Stomach smooth muscle (tissue), 2 donors: ENCODE measurements at regions not wholly inside any gene's neighbourhood (a gene's known extent, or its start where the extent isn't known, plus 50 kb on each side); places are given as distances from the start of the nearest gene placed in this dataset.
"Not testable (repeated sequence)": the region's sequence is repeated elsewhere in the genome, so short reads cannot be mapped to it uniquely, and the experiment has no call there.

Source experiments
- H3K27ac ChIP-seq: one replicate; pipeline ENCODE4 v1.7.0; 2013; ENCODE audit warnings: mild to moderate bottlenecking, low read length, inconsistent platforms
- H3K27me3 ChIP-seq, 2 donors: one replicate each; pipeline ENCODE4 v1.7.0; 2013; ENCODE audit warnings: low read length in 2 of 2; ENCODE audit not compliant: insufficient read depth in 2 of 2, control insufficient read depth in 1 of 2
- H3K36me3 ChIP-seq, 2 donors: one replicate each; pipeline ENCODE4 v1.7.0; 2013; ENCODE audit warnings: low read length in 2 of 2; ENCODE audit not compliant: control insufficient read depth in 2 of 2, insufficient read depth in 2 of 2
- H3K4me1 ChIP-seq: one replicate; pipeline ENCODE4 v1.7.0; 2013; ENCODE audit warnings: low read length; ENCODE audit not compliant: control insufficient read depth, insufficient read depth
- H3K4me3 ChIP-seq, 2 donors: one replicate each; pipeline ENCODE4 v1.7.0; 2013; ENCODE audit warnings: low read length in 2 of 2
- H3K9ac ChIP-seq, 2 donors: one replicate each; pipeline ENCODE4 v1.7.0; 2013; ENCODE audit warnings: low read length in 2 of 2, mild to moderate bottlenecking in 1 of 2
- H3K9me3 ChIP-seq, 2 donors: one replicate each; pipeline ENCODE4 v1.7.0; 2013; ENCODE audit warnings: low read length in 2 of 2; ENCODE audit not compliant: control insufficient read depth in 2 of 2
- donor health status: healthy.
- donor health status: Pancreatic carcinoma.

DNA sequence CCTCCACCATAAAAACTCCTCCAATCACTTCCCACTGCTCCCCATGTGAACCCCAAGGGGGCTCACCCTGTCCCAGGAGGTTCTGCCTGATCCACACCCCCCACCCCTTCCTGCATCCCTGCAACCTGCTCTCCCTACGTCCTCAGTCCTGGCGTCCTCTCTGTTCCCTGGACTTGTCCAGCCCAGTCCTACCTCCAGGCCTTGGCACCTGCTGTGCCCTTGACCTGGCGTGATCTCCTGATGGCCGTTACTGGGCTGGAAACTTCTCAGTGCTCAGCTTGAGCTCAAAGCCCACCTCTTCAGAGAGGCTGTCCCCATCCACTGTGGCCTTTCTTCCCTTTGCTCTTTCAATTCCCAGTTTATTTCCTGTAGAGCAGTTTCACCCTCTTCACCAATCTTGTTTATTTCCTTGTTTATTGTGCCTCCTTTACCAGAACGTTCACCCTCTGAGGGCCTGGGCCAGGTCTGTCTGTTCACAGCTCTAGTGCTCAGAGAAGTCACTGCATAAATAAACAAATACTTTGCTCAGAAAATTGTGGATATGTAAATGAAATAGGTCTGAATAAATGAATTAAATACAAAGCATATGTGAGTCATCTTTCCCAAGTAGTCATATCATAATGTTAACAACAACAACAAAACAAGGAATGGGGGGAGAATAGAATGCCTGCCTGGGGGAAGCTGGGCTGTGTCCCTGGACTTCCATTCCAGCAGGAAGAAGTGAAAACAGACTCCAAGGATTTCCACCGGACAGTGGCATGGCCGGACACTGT is 175.7 kb upstream of the SULF2 start:
- peaks cover 0 to 3% of the 10 kb centered on the region in 2 donors for H3K27me3 ChIP-seq
- no peak overlapping the region for H3K4me3 ChIP-seq
- no peaks in the 10 kb centered on the region for H3K36me3 ChIP-seq
- H3K9ac ChIP-seq, result no peak overlapping the region
- peaks cover 6% of the 10 kb centered on the region for H3K4me1 ChIP-seq
- H3K9me3 ChIP-seq, result no peaks in the 10 kb centered on the region
- no peak overlapping the region for H3K27ac ChIP-seq

DNA sequence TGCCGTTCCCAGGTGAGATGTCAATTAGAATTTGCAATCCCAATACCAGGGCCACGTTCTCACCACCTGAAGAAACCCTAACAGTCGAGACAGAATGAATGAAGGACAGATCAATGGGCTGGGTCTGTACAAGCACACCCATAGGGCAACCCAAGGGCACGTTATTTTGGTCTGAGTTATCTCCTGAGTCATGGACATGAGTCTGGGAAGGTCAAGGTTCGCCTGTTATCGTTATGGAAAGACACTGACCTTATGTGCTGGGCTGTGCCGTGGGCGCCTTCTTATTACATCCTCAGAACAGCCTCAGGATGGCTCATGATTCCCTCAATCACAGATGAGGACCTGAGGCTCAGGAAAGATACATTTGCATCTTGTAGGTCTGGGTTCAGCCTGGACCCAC is 175.0 kb upstream of the SULF2 start:
- Histone ChIP-seq H3K4me1 (peaks cover 7% of the 10 kb centered on the region), H3K36me3 (no peaks in the 10 kb centered on the region), H3K9ac (no peak overlapping the region), H3K27me3 (peaks cover 0 to 3% of the 10 kb centered on the region in 2 donors), H3K4me3 (no peak overlapping the region), H3K9me3 (no peaks in the 10 kb centered on the region), H3K27ac (no peak overlapping the region)

DNA sequence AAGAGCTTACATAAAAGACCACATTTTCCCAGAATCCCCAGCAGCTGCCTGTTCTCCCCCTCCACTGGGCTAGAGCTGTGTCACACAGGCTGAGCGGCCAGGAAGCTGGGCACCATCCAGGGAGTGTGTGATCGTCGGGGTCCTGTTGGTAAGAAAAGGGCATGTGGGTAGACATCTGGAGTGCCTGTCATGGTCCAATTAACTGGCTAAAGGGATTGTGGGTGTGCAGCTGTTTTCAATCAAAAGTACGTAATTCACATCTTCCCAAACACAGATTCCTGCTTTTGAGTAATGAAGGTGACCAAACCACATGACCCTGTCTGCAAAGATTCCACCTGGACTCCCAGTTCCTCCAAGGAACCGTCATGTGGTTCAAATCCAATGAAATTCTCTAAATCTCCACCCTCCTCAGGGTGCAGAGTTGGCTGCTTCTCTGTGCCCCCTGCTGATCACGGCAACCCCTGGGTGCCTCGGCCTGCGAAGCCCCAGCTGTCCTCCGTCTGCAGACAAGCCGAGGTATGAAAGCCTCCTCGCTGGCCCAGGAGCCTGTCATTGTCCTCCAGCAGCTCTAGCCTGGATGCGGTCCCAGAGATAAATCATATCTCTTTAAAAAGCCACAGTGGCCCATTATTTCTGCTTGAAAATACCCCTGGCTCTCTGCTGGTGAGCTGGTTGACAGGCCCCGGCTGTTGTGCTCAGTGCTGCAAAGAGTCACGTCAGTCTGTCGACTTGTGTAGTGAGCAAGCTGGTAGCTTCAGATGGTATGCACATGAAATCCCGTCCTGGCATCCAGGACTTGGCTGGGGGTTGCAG is 172.9 kb upstream of the SULF2 start:
- H3K9me3 ChIP-seq, H3K4me3 ChIP-seq, H3K4me1 ChIP-seq, H3K9ac ChIP-seq, H3K27me3 ChIP-seq, H3K36me3 ChIP-seq, H3K27ac ChIP-seq: not testable (repeated sequence)

DNA sequence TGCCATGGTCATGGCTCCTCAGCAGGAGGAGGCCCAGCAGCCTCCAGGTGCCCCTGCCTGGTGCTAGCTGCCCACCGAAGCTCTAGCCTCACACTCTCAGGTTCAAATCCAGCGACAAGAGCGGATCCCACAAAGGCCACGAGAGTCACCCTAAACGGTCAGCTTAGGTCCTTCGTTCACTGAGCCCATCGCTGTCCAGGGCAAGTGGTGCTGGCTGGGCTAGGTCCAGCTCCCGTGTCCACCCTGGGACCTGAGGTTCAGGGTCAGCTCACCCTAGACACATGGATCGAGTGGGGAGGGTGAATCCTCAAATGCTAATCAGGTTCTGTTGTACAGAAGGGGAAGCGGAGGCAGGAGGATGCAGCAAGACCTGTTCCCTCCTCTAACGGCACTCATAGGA is 171.9 kb upstream of the SULF2 start:
- H3K27me3 ChIP-seq, result peaks cover 0 to 3% of the 10 kb centered on the region in 2 donors
- no peak overlapping the region for H3K27ac ChIP-seq
- no peaks in the 10 kb centered on the region for H3K9me3 ChIP-seq
- no peaks in the 10 kb centered on the region for H3K36me3 ChIP-seq
- peaks cover 7% of the 10 kb centered on the region for H3K4me1 ChIP-seq
- no peak overlapping the region for H3K4me3 ChIP-seq
- H3K9ac ChIP-seq, result no peak overlapping the region

DNA sequence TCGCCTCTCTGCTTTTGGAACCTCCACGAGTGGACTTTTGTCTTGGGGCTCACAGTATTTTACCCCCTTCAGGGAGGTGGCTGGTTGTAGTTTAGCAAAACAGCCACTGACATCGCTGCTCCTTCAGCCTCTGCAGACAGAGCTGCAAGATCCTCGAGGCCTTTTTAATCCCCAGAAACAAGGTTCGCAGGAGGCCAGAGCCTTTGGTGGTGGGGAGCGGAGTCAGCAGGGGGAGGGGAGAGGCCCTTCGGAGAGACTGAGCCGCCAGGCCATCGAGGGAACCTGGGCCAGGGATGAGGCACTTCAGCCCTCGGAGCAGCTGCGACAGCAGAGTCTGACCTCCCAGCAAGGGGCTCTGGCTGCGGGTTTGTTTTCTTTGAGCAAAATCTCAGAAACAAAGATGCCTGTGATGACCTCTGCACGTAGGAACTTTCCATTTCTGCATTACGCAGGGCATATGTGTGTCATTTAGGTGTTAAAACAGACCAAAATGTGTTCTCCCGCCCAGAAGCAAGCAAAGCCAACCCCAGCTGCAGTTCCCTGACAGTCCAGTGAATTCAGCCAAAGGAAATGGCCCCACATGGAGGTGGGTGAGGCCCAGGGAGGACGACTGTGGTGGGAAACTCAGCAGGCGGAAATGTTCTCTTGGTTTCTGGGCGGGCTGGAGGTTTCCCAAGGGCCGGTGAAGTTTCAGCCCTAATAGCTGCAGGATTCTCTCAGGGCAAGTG is 171.2 kb upstream of the SULF2 start:
- Histone ChIP-seq H3K4me3 (no peak overlapping the region), H3K27me3 (peaks cover 0 to 3% of the 10 kb centered on the region in 2 donors), H3K27ac (no peak overlapping the region), H3K9ac (no peak overlapping the region), H3K9me3 (no peaks in the 10 kb centered on the region), H3K4me1 (peaks cover 7% of the 10 kb centered on the region), H3K36me3 (no peaks in the 10 kb centered on the region)

DNA sequence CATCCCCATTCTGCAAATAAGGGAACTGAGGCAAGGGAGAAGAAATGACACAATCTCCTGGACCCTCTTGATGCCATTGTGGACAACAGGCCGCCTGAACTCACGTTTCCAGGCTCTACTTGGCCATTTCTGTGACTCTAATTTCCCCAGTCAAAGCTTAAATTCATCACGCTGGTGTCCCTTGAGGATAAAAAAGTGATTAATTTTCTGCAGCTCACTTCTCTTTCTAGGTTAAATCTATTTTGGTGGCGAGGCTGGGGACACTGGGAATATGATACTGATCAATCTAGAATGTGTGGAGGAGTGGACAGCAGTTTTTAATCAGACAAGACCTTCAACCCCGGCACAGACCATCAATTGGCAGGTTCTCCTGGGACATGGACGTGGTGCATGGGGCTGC is 168.2 kb upstream of the SULF2 start:
- Histone ChIP-seq H3K9me3 (no peaks in the 10 kb centered on the region), H3K36me3 (no peaks in the 10 kb centered on the region), H3K4me3 (no peak overlapping the region), H3K4me1 (peaks cover 5% of the 10 kb centered on the region), H3K27ac (no peak overlapping the region), H3K9ac (no peak overlapping the region), H3K27me3 (no peaks in the 10 kb centered on the region)

DNA sequence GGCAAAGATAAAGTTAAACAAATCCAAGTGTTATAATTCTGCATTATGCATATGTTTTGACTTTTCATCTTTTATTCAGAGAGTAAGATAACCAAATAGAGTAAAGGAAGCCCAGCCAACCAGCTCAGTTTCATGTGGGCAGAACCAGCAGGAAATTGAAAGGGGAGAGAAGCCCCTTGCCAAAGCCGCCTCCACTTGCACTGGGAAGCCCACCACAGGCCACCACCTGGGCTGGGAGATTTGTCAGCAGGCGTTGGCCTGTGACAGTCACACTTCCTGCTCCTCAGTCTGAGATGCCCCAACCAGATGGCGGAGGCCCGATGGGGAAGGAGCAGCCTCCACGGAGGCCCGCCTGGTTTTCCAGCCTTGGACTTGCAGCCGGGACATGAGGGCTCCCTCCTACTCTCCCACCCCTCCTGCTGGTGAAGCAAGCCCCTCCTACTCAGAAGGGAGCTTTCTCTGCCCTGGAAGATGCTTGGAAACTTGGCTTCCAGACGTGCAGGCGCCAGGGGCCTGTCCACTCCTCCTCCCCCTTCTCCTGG is 166.8 kb upstream of the SULF2 start:
- H3K9me3 ChIP-seq, result no peaks in the 10 kb centered on the region
- peaks cover 2% of the 10 kb centered on the region for H3K4me1 ChIP-seq
- H3K27ac ChIP-seq, result no peak overlapping the region
- H3K27me3 ChIP-seq, result no peaks in the 10 kb centered on the region
- no peaks in the 10 kb centered on the region for H3K36me3 ChIP-seq
- H3K9ac ChIP-seq, result no peak overlapping the region
- no peak overlapping the region for H3K4me3 ChIP-seq

DNA sequence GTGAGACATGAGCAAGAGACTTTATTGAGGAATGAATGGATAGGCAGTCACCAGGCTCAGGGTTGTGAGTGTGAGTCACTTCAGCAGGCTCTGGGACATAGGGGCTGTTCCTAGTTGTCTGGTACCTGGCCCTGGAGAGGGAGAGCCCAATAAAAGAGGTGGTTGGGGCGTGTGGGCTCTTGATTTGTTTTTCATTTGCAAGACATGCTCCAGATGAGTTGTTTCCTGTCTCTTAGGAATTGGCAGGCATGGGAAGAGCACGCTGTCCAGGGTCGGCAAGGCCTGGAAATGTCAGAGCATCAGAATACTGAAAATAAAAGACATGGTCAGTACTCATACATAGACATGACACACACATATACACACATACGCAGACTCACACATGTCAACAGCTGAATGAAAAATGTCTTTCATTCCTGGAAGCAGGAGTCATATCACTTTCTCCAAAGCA is 166.3 kb upstream of the SULF2 start:
- H3K36me3 ChIP-seq, result no peaks in the 10 kb centered on the region
- H3K4me3 ChIP-seq, result no peak overlapping the region
- no peaks in the 10 kb centered on the region for H3K9me3 ChIP-seq
- H3K4me1 ChIP-seq, result peaks cover 2% of the 10 kb centered on the region
- H3K27me3 ChIP-seq, result no peaks in the 10 kb centered on the region
- no peak overlapping the region for H3K9ac ChIP-seq
- H3K27ac ChIP-seq, result no peak overlapping the region

DNA sequence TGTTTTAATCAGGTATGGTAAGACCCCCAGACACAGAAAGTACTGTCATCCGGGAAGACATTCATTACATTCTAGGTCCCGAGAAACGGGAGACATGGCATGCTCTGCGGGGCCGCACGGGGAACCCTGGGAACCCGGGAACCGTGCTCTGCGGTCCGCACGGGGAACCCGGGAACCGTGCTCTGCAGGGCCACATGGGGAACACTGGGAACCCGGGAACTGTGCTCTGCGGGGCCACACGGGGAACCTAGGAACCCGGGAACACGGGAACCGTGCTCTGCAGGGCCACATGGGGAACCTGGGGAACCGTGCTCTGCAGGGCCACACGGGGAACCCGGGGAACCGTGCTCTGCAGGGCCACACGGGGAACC is 165.6 kb upstream of the SULF2 start:
- H3K27me3 ChIP-seq, result no peaks in the 10 kb centered on the region
- H3K9me3 ChIP-seq, result no peaks in the 10 kb centered on the region
- no peaks in the 10 kb centered on the region for H3K36me3 ChIP-seq
- H3K27ac ChIP-seq, result no peak overlapping the region
- peaks cover under 1% of the 10 kb centered on the region for H3K4me1 ChIP-seq
- H3K9ac ChIP-seq, result no peak overlapping the region
- no peak overlapping the region for H3K4me3 ChIP-seq

DNA sequence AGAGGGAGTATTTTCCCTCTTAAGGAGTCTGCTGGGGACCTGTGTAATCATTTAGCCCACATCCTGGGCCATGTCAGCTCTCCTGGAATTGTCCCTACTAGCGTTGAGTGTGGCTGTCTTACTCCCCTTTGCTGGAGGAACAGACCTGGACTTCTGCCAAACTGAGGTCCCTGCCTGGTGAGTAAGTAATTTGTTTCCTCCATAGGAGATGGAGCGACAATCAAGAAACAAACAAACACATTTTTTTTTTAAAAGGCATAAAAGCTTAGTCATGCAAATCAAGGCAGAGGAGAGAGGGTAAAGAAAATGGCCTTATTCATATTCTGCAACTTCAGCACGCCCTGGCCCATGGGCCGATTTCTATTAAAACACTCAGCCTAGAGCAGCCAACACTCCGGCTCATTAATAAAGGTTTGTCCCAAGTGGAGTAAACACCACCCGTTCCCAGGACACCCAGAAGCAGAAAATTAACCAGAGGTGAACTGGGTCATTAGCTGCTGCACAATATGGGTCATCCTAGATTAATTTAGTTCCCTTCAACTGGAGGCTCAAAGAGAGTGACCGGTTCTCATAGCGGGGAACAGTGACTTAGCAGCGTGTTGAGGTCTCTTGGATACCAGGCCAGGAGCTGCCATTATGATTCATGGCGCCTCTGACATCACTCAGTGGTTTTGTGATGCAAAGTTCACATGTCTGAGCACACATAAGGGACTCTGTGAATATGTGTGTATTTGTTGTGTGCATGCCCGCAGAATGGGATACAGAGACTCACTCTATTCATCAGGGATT is 165.0 kb upstream of the SULF2 start:
- Histone ChIP-seq H3K9ac (no peak overlapping the region), H3K27ac (no peak overlapping the region), H3K4me1 (no peaks in the 10 kb centered on the region), H3K4me3 (no peak overlapping the region), H3K9me3 (no peaks in the 10 kb centered on the region), H3K27me3 (no peaks in the 10 kb centered on the region), H3K36me3 (no peaks in the 10 kb centered on the region)
